ENCODE measurements at regions not wholly inside any gene's neighbourhood (a gene's known extent, or its start where the extent isn't known, plus 50 kb on each side); places are given as distances from the start of the nearest gene placed in this dataset.
A peak's percentile ranks its signal among the peaks of the same experiment; 100 is the strongest.

GRCh38 chr3:194064380-194065332 lies 71.3 kb upstream of the HES1 start:
- no peak overlapping the region for H2AFZ ChIP-seq (ENCODE audit: low read length)
- no peaks in the 10 kb centered on the region for H3K79me2 ChIP-seq (ENCODE audit: control insufficient read depth in 1 of 2, insufficient read depth in 2 of 2, low read length in 2 of 2)
- no peak overlapping the region for H3K14ac ChIP-seq (ENCODE audit: insufficient read length)
- DNase-seq (ENCODE audit: low read depth in 1 of 2, low spot score in 2 of 2) = no peak
- no peak overlapping the region for H2BK5ac ChIP-seq (ENCODE audit: low read depth, low read length)
- H4K8ac ChIP-seq (ENCODE audit: extremely low read depth, insufficient read depth, low read length) = no peak overlapping the region
- no peak overlapping the region for H3K4me3 ChIP-seq (ENCODE audit: extremely low read depth in 1 of 4, insufficient read depth in 2 of 4, low read depth in 3 of 4, low read length in 4 of 4)
- TF ChIP-seq TBP (IDR thresholded peaks at IDR 0.05; ENCODE audit: low read depth, low read length) = no peak
- TF ChIP-seq CHD2 (IDR thresholded peaks at IDR 0.05; ENCODE audit: low read length) = no peak
- no peak for TF ChIP-seq SIN3A (conservative IDR thresholded peaks at IDR 0.05 in 1 of 2, IDR thresholded peaks at IDR 0.05 in 1 of 2; ENCODE audit: low read depth in 1 of 2, low read length in 2 of 2)
- no peak for TF ChIP-seq CEBPB (IDR thresholded peaks at IDR 0.05; ENCODE audit: low read depth, low read length)
- no peak for TF ChIP-seq SP2 (IDR thresholded peaks at IDR 0.05; ENCODE audit: low read length)
- no peak for TF ChIP-seq NANOG (IDR thresholded peaks at IDR 0.05; ENCODE audit: insufficient read depth, low read depth, low read length, poor library complexity, severe bottlenecking)
- TF ChIP-seq SRF (IDR thresholded peaks at IDR 0.05; ENCODE audit: low read depth, low read length) = no peak
- no peak for TF ChIP-seq USF2 (IDR thresholded peaks at IDR 0.05; ENCODE audit: low read length)
- H3K4me2 ChIP-seq (ENCODE audit: insufficient read depth in 1 of 2, low read depth in 2 of 2, low read length in 2 of 2) = no peak overlapping the region
- H4K20me1 ChIP-seq (replicated peaks in 1 of 2; ENCODE audit: control insufficient read depth in 1 of 2, insufficient read depth in 2 of 2, low read length in 2 of 2) = no peaks in the 10 kb centered on the region
- WGBS, 2 experiments (ENCODE audit: extremely low coverage in 1 of 2, insufficient coverage in 1 of 2, insufficient read length in 1 of 2, insufficient replicate concordance in 2 of 2, low coverage in 1 of 2, low lambda C conversion rate in 2 of 2, missing lambda C conversion rate in 1 of 2) = 84% methylated on average over 8 of the region's 8 CpGs; no CpG with 5 or more reads in 1 of the 2 experiments
- H4K5ac ChIP-seq (ENCODE audit: insufficient read length, low read depth, low read length) = no peak overlapping the region
- peak overlapping the region; percentile 22; the same call in 1 of the 2 replicates for H3K18ac ChIP-seq (ENCODE audit: extremely low read depth, low read length)
- H2BK120ac ChIP-seq (replicated peaks; ENCODE audit: low read depth, low read length) = no peak overlapping the region
- H3K23me2 ChIP-seq (ENCODE audit: low read depth, low read length) = no peaks in the 10 kb centered on the region
- no peak overlapping the region for H4K91ac ChIP-seq (replicated peaks; ENCODE audit: insufficient read length, low read length)
- no peaks in the 10 kb centered on the region; a peak in 1 of 4 replicates for H3K9me3 ChIP-seq (ENCODE audit: insufficient read depth in 2 of 2, low read depth in 1 of 2, low read length in 1 of 2)
- peaks cover 0 to 9% (median 3%) of the 10 kb centered on the region in 4 experiments; a peak in 4 of 7 replicates for H3K27me3 ChIP-seq (replicated peaks in 1 of 4; ENCODE audit: control insufficient read depth in 3 of 4, extremely low read depth in 1 of 4, insufficient read depth in 3 of 4, low read length in 3 of 4)
- H3K36me3 ChIP-seq (ENCODE audit: control insufficient read depth in 2 of 4, insufficient read depth in 4 of 4, low read length in 3 of 4) = no peaks in the 10 kb centered on the region
- no peaks in the 10 kb centered on the region for H3K79me1 ChIP-seq (ENCODE audit: low read depth, low read length)
- POLR2A ChIA-PET (ENCODE audit: partially characterized antibody) = interaction anchor here (0.8 kb wide), 1 partner anchor 78 kb away, joined by 3 read pairs; no protein-coding TSS in a partner anchor
- CTCF ChIA-PET (ENCODE audit: partially characterized antibody) = interaction anchor here (0.6 to 1.1 kb wide), 3 partner anchors 18 to 526 kb away, joined by 3 read pairs; no protein-coding TSS in a partner anchor
- H3K23ac ChIP-seq (ENCODE audit: insufficient read length) = no peak overlapping the region
- no peak overlapping the region for H2BK12ac ChIP-seq (ENCODE audit: low read depth, low read length)
- H3K4ac ChIP-seq (replicated peaks; ENCODE audit: insufficient read length, low read depth, low read length) = no peak overlapping the region
- no peak overlapping the region for H3K27ac ChIP-seq (ENCODE audit: low read depth, low read length)
- H3K9ac ChIP-seq (replicated peaks in 1 of 4; ENCODE audit: extremely low read depth in 1 of 4, low read depth in 3 of 4, low read length in 3 of 4) = no peak overlapping the region; a peak in 1 of 7 replicates
- FAIRE-seq = no peak
- H2BK20ac ChIP-seq (ENCODE audit: low read length) = no peak overlapping the region
- H2BK15ac ChIP-seq (ENCODE audit: low read length) = 0 out of 2 replicates have a peak overlapping the region, but pooled peaks have one; percentile 8
- no peak overlapping the region for H2AK5ac ChIP-seq (ENCODE audit: low read depth, low read length)
- H3K4me1 ChIP-seq (replicated peaks in 1 of 4; ENCODE audit: control insufficient read depth in 3 of 4, insufficient read depth in 4 of 4, low read length in 3 of 4) = 0 out of 7 replicates have a peak, but pooled peaks cover 0 to 4% (median 0%) of the 10 kb centered on the region in 4 experiments
- no peak overlapping the region for H3K56ac ChIP-seq (replicated peaks; ENCODE audit: insufficient read length, low read depth, low read length)

All from H1 (cell line).